ENCODE measurements at regions not wholly inside any gene's neighbourhood (a gene's known extent, or its start where the extent isn't known, plus 50 kb on each side); places are given as distances from the start of the nearest gene placed in this dataset.

DNA sequence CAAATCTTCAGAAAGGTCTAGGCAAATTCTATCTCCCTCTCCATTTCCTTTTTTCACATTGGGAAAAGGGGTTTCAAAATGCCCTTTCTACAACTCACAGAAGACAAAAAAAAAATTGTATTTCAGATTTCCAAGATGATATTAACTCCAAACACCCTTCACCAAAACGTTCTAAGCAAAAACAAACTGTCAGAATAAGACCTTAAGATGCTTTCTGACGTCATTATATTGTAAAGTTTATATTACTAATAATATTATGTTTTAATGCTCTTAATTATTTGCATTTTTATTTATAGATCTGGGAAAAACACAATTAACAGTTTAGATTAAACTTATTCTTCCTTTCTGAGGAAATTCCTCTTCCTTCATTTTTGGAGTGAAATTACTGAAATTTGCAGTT lies 624.2 kb downstream of the GALC start:
- TF ChIP-seq, protein P1, sequence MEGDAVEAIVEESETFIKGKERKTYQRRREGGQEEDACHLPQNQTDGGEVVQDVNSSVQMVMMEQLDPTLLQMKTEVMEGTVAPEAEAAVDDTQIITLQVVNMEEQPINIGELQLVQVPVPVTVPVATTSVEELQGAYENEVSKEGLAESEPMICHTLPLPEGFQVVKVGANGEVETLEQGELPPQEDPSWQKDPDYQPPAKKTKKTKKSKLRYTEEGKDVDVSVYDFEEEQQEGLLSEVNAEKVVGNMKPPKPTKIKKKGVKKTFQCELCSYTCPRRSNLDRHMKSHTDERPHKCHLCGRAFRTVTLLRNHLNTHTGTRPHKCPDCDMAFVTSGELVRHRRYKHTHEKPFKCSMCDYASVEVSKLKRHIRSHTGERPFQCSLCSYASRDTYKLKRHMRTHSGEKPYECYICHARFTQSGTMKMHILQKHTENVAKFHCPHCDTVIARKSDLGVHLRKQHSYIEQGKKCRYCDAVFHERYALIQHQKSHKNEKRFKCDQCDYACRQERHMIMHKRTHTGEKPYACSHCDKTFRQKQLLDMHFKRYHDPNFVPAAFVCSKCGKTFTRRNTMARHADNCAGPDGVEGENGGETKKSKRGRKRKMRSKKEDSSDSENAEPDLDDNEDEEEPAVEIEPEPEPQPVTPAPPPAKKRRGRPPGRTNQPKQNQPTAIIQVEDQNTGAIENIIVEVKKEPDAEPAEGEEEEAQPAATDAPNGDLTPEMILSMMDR (IDR thresholded peaks at IDR 0.05; ENCODE audit: poor library complexity, severe bottlenecking): no peak
- TF ChIP-seq EZH2 (IDR thresholded peaks at IDR 0.05; ENCODE audit: borderline replicate concordance, insufficient read depth, low read length, poor library complexity, severe bottlenecking): no peak
- no peak for TF ChIP-seq EP300 (conservative IDR thresholded peaks at IDR 0.05; ENCODE audit: poor library complexity, severe bottlenecking)
- TF ChIP-seq TAF1 (IDR thresholded peaks at IDR 0.05; ENCODE audit: low read depth): no peak
